ENCODE measurements at regions not wholly inside any gene's neighbourhood (a gene's known extent, or its start where the extent isn't known, plus 50 kb on each side); places are given as distances from the start of the nearest gene placed in this dataset.

DNA sequence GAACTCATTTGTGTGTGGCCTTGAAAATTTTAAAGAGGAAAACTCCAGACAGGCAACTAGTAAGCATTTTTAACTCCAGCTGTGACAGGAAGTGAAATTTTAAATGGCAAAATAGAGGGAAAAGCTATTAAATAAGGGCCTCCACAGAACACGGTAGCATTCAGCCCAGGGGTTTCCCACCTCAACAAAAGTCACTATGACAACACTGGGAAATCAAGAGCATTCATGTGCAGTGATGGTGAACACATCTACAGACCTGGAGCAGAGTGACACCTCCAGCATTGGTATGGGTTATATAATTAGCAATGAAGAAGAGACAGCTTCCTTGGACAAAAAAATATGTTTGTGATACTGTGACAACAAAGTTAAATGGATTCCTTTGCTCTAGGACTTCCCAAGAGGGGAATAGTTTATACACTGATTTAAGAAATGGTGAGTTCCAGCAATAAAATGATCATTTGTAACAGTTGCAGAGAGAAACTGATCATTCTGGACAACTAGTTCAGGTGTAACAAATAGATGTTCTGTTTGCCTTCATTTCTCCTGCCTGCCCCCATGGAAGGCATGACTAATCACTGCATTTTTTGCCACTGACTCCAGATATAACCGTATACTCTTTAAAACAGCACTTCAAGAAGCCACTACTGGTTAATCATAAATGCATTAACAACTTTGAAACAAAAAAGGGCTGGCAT, 93.3 kb upstream of the SLC44A1 start:
- TF ChIP-seq POLR2AphosphoS5 (IDR thresholded peaks at IDR 0.05; ENCODE audit: insufficient read depth, low read depth, low read length) (no peak), EZH2 (IDR thresholded peaks at IDR 0.05; ENCODE audit: borderline replicate concordance, low read depth, low read length, severe bottlenecking) (no peak), JUN (IDR thresholded peaks at IDR 0.05; ENCODE audit: borderline replicate concordance, insufficient read depth, insufficient read length, low read depth) (no peak), POLR2A (IDR thresholded peaks at IDR 0.05; ENCODE audit: low read depth, low read length) (no peak), GATA2 (IDR thresholded peaks at IDR 0.05; ENCODE audit: insufficient read depth, insufficient read length, low read depth, low read length) (no peak)
- TF ChIP-seq, protein P1, sequence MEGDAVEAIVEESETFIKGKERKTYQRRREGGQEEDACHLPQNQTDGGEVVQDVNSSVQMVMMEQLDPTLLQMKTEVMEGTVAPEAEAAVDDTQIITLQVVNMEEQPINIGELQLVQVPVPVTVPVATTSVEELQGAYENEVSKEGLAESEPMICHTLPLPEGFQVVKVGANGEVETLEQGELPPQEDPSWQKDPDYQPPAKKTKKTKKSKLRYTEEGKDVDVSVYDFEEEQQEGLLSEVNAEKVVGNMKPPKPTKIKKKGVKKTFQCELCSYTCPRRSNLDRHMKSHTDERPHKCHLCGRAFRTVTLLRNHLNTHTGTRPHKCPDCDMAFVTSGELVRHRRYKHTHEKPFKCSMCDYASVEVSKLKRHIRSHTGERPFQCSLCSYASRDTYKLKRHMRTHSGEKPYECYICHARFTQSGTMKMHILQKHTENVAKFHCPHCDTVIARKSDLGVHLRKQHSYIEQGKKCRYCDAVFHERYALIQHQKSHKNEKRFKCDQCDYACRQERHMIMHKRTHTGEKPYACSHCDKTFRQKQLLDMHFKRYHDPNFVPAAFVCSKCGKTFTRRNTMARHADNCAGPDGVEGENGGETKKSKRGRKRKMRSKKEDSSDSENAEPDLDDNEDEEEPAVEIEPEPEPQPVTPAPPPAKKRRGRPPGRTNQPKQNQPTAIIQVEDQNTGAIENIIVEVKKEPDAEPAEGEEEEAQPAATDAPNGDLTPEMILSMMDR (IDR thresholded peaks at IDR 0.05; ENCODE audit: extremely low read depth in 1 of 2, insufficient read depth in 1 of 2, low read depth in 1 of 2, low read length in 2 of 2) = no peak

All from endothelial cell of umbilical vein (primary cell).